Activated naive CD4-positive, alpha-beta T cell treated with anti-CD3 and anti-CD28 coated beads for 36 hours (primary cell): ENCODE measurements at regions not wholly inside any gene's neighbourhood (a gene's known extent, or its start where the extent isn't known, plus 50 kb on each side); places are given as distances from the start of the nearest gene placed in this dataset.

ENCODE experiments used
- CTCF ChIA-PET: fragments of 350-600 bp; sonication (Branson Sonifier 250); formaldehyde crosslinking; loops from one replicate; lab custom pipeline; 2021; ENCODE audit warnings: antibody characterized with exemption; lab: Charles Lee
- DNase-seq: peaks from one replicate; pipeline ENCODE4 v3.0.0-alpha.2; 2020
- H3K27ac Mint-ChIP-seq: one replicate; pipeline ENCODE4 v1.8.0; 2021; ENCODE audit warnings: mild to moderate bottlenecking, mixed read lengths
- H3K27me3 Mint-ChIP-seq: one replicate; pipeline ENCODE4 v1.8.0; 2021; ENCODE audit warnings: low read depth, mixed read lengths
- H3K36me3 Mint-ChIP-seq: one replicate; pipeline ENCODE4 v1.8.0; 2021; ENCODE audit warnings: low read depth, mixed read lengths
- H3K4me1 Mint-ChIP-seq: one replicate; pipeline ENCODE4 v1.8.0; 2021; ENCODE audit warnings: low read depth, mixed read lengths
- H3K4me3 Mint-ChIP-seq: one replicate; pipeline ENCODE4 v1.8.0; 2021; ENCODE audit warnings: mild to moderate bottlenecking, moderate library complexity, mixed read lengths
- H3K9me3 Mint-ChIP-seq: one replicate; pipeline ENCODE4 v1.8.0; 2021; ENCODE audit warnings: mixed read lengths
- intact Hi-C: fragments of 100-400 bp; cut with micrococcal nuclease; formaldehyde crosslinking; loops from one replicate; pipeline ENCODE4 v1.15.1; 2023

- CTCF ChIA-PET: no interaction called here
- H3K27ac Mint-ChIP-seq: no peak overlapping the region
- no peaks in the 10 kb centered on the region for H3K36me3 Mint-ChIP-seq
- H3K4me3 Mint-ChIP-seq: no peak overlapping the region
- DNase-seq: no peak
- H3K9me3 Mint-ChIP-seq: no peaks in the 10 kb centered on the region
- H3K4me1 Mint-ChIP-seq: no peaks in the 10 kb centered on the region
- intact Hi-C loops: no loop called here
- peaks cover 7% of the 10 kb centered on the region for H3K27me3 Mint-ChIP-seq
These were observed 78.4 kb upstream of the NANOS1 start for GRCh38 chr10:118950997-118951637.

- Mint-ChIP-seq H3K36me3 (no peaks in the 10 kb centered on the region), H3K27ac (no peak overlapping the region), H3K27me3 (peaks cover 4% of the 10 kb centered on the region), H3K4me1 (no peaks in the 10 kb centered on the region), H3K9me3 (no peaks in the 10 kb centered on the region), H3K4me3 (no peak overlapping the region)
- intact Hi-C loops: no loop called here
- CTCF ChIA-PET: no interaction called here
- DNase-seq: no peak
These were observed 76.8 kb upstream of the NANOS1 start for GRCh38 chr10:118952493-118953295.

- no peak for DNase-seq
- Mint-ChIP-seq H3K4me3 (no peak overlapping the region), H3K4me1 (no peaks in the 10 kb centered on the region), H3K27me3 (peaks cover 4% of the 10 kb centered on the region), H3K36me3 (no peaks in the 10 kb centered on the region), H3K9me3 (no peaks in the 10 kb centered on the region), H3K27ac (no peak overlapping the region)
- CTCF ChIA-PET: no interaction called here
- intact Hi-C loops: no loop called here
These were observed 75.7 kb upstream of the NANOS1 start for GRCh38 chr10:118953598-118954393.

GRCh38 chr10:118955531-118955930, 74.0 kb upstream of the NANOS1 start:
- no peak overlapping the region for H3K4me3 Mint-ChIP-seq
- no peaks in the 10 kb centered on the region for H3K4me1 Mint-ChIP-seq
- no peak overlapping the region for H3K27ac Mint-ChIP-seq
- peaks cover 4% of the 10 kb centered on the region for H3K27me3 Mint-ChIP-seq
- DNase-seq: no peak
- intact Hi-C loops: no loop called here
- no peaks in the 10 kb centered on the region for H3K9me3 Mint-ChIP-seq
- CTCF ChIA-PET: no interaction called here
- no peaks in the 10 kb centered on the region for H3K36me3 Mint-ChIP-seq

- CTCF ChIA-PET: no interaction called here
- Mint-ChIP-seq H3K4me1 (no peaks in the 10 kb centered on the region), H3K27me3 (peaks cover 4% of the 10 kb centered on the region), H3K36me3 (no peaks in the 10 kb centered on the region), H3K4me3 (no peak overlapping the region), H3K9me3 (no peaks in the 10 kb centered on the region), H3K27ac (no peak overlapping the region)
- intact Hi-C loops: no loop called here
- no peak for DNase-seq
These were observed 73.3 kb upstream of the NANOS1 start for GRCh38 chr10:118955951-118956801.

DNA sequence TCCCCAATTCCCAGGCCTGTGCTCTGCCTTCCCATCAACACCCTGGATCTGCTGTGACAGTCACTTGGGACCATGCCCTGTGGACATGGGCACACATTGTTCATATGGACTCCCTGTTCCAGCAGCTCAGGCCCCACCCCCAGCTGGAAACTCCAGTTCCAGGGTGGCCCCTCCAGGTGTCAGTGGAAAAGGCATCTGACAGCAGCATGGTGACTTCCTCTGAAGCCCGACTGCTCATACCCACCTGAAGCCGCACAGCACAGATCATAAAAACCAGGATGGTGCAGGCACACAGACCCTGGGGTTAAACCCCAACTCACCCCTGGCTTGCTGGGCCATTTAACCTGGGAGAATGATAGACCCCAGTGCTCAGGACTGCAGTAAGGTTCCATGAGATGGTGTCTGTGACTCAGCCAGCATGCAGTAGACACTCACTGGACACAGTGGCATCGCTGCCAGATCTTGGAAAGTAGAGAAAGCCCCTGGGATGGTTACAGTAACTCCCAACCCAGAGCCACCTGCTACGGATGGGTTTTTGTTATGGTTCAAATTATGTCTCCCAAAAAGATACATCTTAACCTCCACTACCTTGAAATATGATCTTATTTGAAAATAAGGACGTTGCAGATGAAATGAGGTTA, 72.6 kb upstream of the NANOS1 start:
- DNase-seq: no peak
- Mint-ChIP-seq H3K27ac (no peak overlapping the region), H3K27me3 (peaks cover 4% of the 10 kb centered on the region), H3K4me3 (no peak overlapping the region), H3K4me1 (no peaks in the 10 kb centered on the region), H3K36me3 (no peaks in the 10 kb centered on the region), H3K9me3 (no peaks in the 10 kb centered on the region)
- CTCF ChIA-PET: no interaction called here
- intact Hi-C loops: no loop called here

GRCh38 chr10:118957443-118957825, 72.1 kb upstream of the NANOS1 start:
- H3K27me3 Mint-ChIP-seq: peaks cover 4% of the 10 kb centered on the region
- no peaks in the 10 kb centered on the region for H3K9me3 Mint-ChIP-seq
- H3K4me3 Mint-ChIP-seq: no peak overlapping the region
- H3K36me3 Mint-ChIP-seq: no peaks in the 10 kb centered on the region
- no peak overlapping the region for H3K27ac Mint-ChIP-seq
- CTCF ChIA-PET: no interaction called here
- no peak for DNase-seq
- H3K4me1 Mint-ChIP-seq: no peaks in the 10 kb centered on the region
- intact Hi-C loops: no loop called here

DNA sequence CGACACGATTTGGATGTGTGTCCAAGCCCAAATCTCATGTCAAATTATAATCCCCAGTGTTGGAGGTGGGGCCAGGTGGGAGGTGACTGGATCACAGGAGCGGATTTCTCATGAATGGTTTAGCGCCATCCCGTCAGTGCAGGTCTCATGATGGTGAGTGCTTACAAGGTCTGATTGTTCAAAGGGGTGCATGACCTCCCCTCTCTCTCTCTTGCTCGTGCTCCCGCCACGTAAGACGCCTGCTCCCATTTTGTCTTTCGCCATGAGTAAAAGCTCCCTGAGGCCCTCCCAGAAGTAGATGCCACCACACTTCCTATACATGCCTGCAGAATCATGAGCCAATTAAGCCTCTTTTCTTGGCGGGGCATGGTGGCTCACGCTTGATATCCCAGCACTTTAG, 71.5 kb upstream of the NANOS1 start:
- intact Hi-C loops: no loop called here
- Mint-ChIP-seq H3K36me3 (no peaks in the 10 kb centered on the region), H3K27ac (no peak overlapping the region), H3K9me3 (no peaks in the 10 kb centered on the region), H3K4me1 (no peaks in the 10 kb centered on the region), H3K27me3 (peaks cover 4% of the 10 kb centered on the region), H3K4me3 (no peak overlapping the region)
- CTCF ChIA-PET: no interaction called here
- DNase-seq: no peak

GRCh38 chr10:118958559-118958958, 71.0 kb upstream of the NANOS1 start:
- DNase-seq: no peak
- intact Hi-C loops: no loop called here
- Mint-ChIP-seq H3K27ac (no peak overlapping the region), H3K9me3 (no peaks in the 10 kb centered on the region), H3K4me3 (no peak overlapping the region), H3K27me3 (peaks cover 4% of the 10 kb centered on the region), H3K4me1 (no peaks in the 10 kb centered on the region), H3K36me3 (no peaks in the 10 kb centered on the region)
- CTCF ChIA-PET: no interaction called here

DNA sequence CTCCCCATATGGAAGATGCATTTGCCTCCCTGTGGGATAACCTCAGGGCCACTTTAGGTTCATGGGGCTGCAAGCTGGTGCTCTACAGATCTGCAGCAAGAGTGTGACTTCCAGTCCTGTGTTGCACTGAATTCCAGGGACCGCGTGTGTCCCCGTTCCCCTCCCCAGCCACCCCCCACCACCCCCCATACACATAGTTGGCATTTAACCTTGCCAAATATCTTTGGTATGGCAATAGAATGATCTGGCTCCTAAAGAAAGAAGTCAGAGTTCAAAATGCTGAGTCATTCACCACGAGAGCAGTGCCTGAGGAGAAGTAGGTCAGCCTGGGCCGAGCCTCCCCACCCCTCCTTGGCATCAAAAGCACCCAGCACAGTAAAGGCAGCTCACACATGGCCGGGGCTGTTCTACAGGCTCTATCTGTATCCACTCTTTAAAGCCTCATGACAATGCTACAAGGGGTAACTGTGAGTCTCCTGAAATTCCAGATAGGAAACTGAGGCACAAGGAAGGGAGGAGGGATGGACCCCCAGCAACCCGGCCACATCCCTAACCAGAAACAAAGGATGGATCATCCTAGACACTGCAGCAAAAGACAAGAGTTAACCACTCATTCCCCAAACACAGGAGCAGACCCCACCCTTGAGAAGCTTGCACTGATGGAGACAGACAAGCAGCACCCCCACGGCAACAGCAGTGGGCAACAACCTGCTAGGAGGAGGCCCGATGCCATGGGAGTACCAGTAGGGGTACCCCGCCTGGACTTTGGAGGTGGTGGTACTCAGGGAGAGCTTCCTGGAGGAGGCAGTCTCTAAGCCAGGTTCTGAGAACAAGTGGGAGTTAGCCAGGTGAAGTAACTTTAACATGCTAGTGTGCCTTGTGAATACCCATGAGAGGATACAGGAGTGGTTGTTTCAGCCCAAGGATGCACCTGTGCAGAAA, 70.3 kb upstream of the NANOS1 start:
- DNase-seq: no peak
- intact Hi-C loops: no loop called here
- peaks cover 2% of the 10 kb centered on the region for H3K27me3 Mint-ChIP-seq
- CTCF ChIA-PET: no interaction called here
- H3K4me1 Mint-ChIP-seq: no peaks in the 10 kb centered on the region
- no peak overlapping the region for H3K4me3 Mint-ChIP-seq
- H3K36me3 Mint-ChIP-seq: no peaks in the 10 kb centered on the region
- H3K9me3 Mint-ChIP-seq: no peaks in the 10 kb centered on the region
- no peak overlapping the region for H3K27ac Mint-ChIP-seq
